ENCODE measurements at regions not wholly inside any gene's neighbourhood (a gene's known extent, or its start where the extent isn't known, plus 50 kb on each side); places are given as distances from the start of the nearest gene placed in this dataset.

DNA sequence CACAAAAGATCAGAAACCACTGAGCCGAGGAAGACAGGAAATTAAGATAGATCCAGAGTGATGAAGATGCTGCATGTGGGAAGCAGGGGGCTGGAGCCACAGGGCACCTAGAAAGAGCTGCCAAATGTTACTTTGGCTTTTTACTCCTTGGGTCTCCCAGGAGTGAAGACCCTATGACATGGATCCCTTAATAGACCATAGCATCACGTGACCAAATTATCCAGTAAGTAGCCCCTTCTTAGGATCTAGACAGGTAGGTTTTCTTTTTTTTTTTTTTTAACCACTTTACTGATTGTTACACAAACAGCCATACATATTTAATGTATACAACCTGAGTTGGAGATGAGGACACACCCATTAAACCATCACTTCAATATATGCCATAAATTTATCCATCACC, 183.9 kb upstream of the SOX21 start:
- TF ChIP-seq, protein P1, sequence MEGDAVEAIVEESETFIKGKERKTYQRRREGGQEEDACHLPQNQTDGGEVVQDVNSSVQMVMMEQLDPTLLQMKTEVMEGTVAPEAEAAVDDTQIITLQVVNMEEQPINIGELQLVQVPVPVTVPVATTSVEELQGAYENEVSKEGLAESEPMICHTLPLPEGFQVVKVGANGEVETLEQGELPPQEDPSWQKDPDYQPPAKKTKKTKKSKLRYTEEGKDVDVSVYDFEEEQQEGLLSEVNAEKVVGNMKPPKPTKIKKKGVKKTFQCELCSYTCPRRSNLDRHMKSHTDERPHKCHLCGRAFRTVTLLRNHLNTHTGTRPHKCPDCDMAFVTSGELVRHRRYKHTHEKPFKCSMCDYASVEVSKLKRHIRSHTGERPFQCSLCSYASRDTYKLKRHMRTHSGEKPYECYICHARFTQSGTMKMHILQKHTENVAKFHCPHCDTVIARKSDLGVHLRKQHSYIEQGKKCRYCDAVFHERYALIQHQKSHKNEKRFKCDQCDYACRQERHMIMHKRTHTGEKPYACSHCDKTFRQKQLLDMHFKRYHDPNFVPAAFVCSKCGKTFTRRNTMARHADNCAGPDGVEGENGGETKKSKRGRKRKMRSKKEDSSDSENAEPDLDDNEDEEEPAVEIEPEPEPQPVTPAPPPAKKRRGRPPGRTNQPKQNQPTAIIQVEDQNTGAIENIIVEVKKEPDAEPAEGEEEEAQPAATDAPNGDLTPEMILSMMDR (IDR thresholded peaks at IDR 0.05): no peak
- no peaks in the 10 kb centered on the region for H3K27me3 Mint-ChIP-seq (ENCODE audit: low read depth)
- H3K4me3 Mint-ChIP-seq (ENCODE audit: unreplicated experiment): no peak overlapping the region
- no peaks in the 10 kb centered on the region for H3K4me1 Mint-ChIP-seq (ENCODE audit: low read depth)
- no peak overlapping the region for H3K27ac Mint-ChIP-seq (ENCODE audit: unreplicated experiment)
- no peak for DNase-seq (ENCODE audit: low spot score)
- H3K9me3 Mint-ChIP-seq (ENCODE audit: low read depth): no peaks in the 10 kb centered on the region
- H3K36me3 Mint-ChIP-seq (ENCODE audit: low read depth): no peaks in the 10 kb centered on the region

DNA sequence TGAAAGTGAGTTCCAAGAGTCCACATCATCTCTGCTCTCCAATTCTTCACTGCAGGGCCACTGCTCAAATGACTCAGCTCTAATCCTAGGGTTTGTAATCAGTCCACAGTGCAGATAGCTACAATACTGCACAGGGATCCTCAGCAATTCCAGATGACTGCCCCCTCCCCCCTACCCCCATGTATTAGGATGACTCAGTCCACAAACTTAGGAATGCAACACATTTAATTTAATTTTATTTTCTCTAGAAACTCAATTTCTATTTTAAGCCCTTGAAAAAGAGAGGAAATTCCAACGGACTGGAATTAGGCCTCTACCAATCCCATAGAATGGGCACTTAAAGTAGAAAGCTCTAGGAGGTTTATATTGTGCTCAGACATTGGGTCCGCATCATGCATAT, 173.8 kb upstream of the SOX21 start:
- H3K4me3 Mint-ChIP-seq (ENCODE audit: unreplicated experiment): no peak overlapping the region
- peak overlapping the region; percentile 55 for H3K27ac Mint-ChIP-seq (ENCODE audit: unreplicated experiment)
- H3K4me1 Mint-ChIP-seq (ENCODE audit: low read depth): peaks cover 11% of the 10 kb centered on the region
- no peaks in the 10 kb centered on the region for H3K36me3 Mint-ChIP-seq (ENCODE audit: low read depth)
- no peak for DNase-seq (ENCODE audit: low spot score)
- TF ChIP-seq, protein P1 (IDR thresholded peaks at IDR 0.05): no peak
- H3K9me3 Mint-ChIP-seq (ENCODE audit: low read depth): peaks cover 4% of the 10 kb centered on the region
- H3K27me3 Mint-ChIP-seq (ENCODE audit: low read depth): no peaks in the 10 kb centered on the region

DNA sequence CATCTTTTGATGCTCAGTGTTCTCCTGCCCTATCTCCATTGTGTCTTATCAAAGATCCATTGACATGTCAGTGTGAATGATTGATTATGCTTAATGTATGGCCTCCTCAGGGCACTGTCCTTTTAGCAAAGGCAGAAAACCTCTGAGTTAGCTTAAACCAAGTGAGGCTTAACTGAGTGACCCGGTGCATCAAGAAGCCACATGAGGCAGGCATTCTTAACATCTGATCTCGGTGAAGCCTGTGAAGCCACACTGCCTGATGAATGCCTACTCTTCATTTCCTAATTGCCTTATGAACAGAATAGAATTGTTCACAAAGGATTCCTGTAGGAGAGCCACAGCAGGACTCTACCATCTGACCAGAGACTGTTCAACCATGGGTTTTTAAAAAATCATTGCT, 168.1 kb upstream of the SOX21 start:
- Mint-ChIP-seq H3K9me3 (ENCODE audit: low read depth) (peaks cover 6% of the 10 kb centered on the region), H3K4me3 (ENCODE audit: unreplicated experiment) (no peak overlapping the region), H3K36me3 (ENCODE audit: low read depth) (peaks cover 2% of the 10 kb centered on the region), H3K27me3 (ENCODE audit: low read depth) (peaks cover 11% of the 10 kb centered on the region), H3K4me1 (ENCODE audit: low read depth) (no peaks in the 10 kb centered on the region), H3K27ac (ENCODE audit: unreplicated experiment) (no peak overlapping the region)
- TF ChIP-seq, protein P1 (IDR thresholded peaks at IDR 0.05): no peak
- no peak for DNase-seq (ENCODE audit: low spot score)

DNA sequence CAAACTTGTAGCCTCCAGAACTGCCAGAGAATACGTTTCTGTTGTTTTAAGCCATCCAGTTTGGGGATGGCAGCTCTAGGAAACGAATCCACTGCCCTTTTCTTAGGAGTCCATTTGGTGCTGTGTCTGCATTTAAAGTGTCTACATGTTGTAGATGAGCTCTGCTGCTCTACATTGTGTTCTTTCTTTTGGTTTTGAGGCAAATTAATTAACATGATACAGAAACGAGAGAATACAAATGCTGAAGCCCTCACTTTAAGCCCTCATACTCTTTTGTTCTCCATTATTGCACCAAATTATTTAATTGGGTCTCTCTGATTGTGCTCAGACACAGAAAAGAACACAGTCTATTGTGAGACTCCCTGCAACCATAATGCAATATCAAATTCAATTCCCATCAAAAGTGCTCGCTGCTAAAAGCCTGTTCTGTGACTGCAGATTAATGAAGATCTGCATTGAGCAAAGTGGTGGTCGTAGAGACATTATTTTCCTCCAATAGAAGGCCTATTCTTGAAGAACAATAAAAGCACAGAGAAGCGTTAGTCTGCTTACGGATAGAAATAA, 166.3 kb upstream of the SOX21 start:
- Mint-ChIP-seq H3K27ac (ENCODE audit: unreplicated experiment) (no peak overlapping the region), H3K4me1 (ENCODE audit: low read depth) (no peaks in the 10 kb centered on the region), H3K4me3 (ENCODE audit: unreplicated experiment) (no peak overlapping the region), H3K36me3 (ENCODE audit: low read depth) (peaks cover 2% of the 10 kb centered on the region), H3K27me3 (ENCODE audit: low read depth) (peaks cover 15% of the 10 kb centered on the region), H3K9me3 (ENCODE audit: low read depth) (peaks cover 6% of the 10 kb centered on the region)
- TF ChIP-seq, protein P1 (IDR thresholded peaks at IDR 0.05): no peak
- no peak for DNase-seq (ENCODE audit: low spot score)

DNA sequence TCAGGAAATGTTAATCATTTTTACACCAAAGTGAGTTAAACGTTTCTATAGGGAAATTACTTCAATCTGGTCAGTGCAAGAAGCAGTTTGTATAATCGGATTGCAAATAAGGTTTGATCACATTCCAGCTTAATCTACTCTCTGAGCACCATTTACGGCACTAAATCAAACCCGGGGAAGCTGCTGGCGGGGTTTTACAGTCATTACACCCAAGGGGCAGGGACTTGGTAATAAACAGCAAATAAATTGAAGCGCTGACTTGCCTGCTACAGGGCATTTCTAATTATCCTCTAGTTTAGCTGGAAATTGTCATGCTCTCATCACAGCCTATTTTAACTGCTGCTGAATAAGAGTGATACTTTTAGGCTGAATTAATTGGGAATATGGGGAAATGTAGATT, 152.1 kb upstream of the SOX21 start:
- TF ChIP-seq, protein P1 (IDR thresholded peaks at IDR 0.05): no peak
- no peaks in the 10 kb centered on the region for H3K9me3 Mint-ChIP-seq (ENCODE audit: low read depth)
- H3K4me1 Mint-ChIP-seq (ENCODE audit: low read depth): peaks cover 6% of the 10 kb centered on the region

More for the DNA sequence above, 152.1 kb upstream of the SOX21 start:
- DNase-seq (ENCODE audit: low spot score): no peak
- no peaks in the 10 kb centered on the region for H3K36me3 Mint-ChIP-seq (ENCODE audit: low read depth)
- no peak overlapping the region for H3K4me3 Mint-ChIP-seq (ENCODE audit: unreplicated experiment)
- H3K27ac Mint-ChIP-seq (ENCODE audit: unreplicated experiment): no peak overlapping the region
- peaks cover 12% of the 10 kb centered on the region for H3K27me3 Mint-ChIP-seq (ENCODE audit: low read depth)

All from chondrocyte (in vitro differentiated cells).